ENCODE measurements at regions not wholly inside any gene's neighbourhood (a gene's known extent, or its start where the extent isn't known, plus 50 kb on each side); places are given as distances from the start of the nearest gene placed in this dataset.
"Not testable (repeated sequence)": the region's sequence is repeated elsewhere in the genome, so short reads cannot be mapped to it uniquely, and the experiment has no call there.

GRCh38 chrX:1041091-1041490 lies 171.4 kb downstream of the CRLF2 start:
- 0 out of 2 replicates have a peak, but pooled peaks cover 1% of the 10 kb centered on the region for H3K9me3 ChIP-seq

GRCh38 chrX:1035931-1036330 lies 176.5 kb downstream of the CRLF2 start:
- not testable (repeated sequence) for DNase-seq, H3K27me3 ChIP-seq, H3K9me3 ChIP-seq, H3K4me3 ChIP-seq, H3K36me3 ChIP-seq

More at GRCh38 chrX:1041091-1041490, 171.4 kb downstream of the CRLF2 start:
- H3K36me3 ChIP-seq: no peaks in the 10 kb centered on the region
- H3K27me3 ChIP-seq: no peaks in the 10 kb centered on the region
- H3K4me3 ChIP-seq: no peak overlapping the region
- DNase-seq: no peak

- Histone ChIP-seq H3K36me3 (no peaks in the 10 kb centered on the region), H3K9me3 (no peaks in the 10 kb centered on the region), H3K27me3 (no peaks in the 10 kb centered on the region), H3K4me3 (no peak overlapping the region)
- DNase-seq: no peak
Measured at GRCh38 chrX:1035206-1035605, 177.2 kb downstream of the CRLF2 start.

- H3K4me3 ChIP-seq: no peak overlapping the region
- H3K9me3 ChIP-seq: no peaks in the 10 kb centered on the region
- no peaks in the 10 kb centered on the region for H3K36me3 ChIP-seq
- no peaks in the 10 kb centered on the region for H3K27me3 ChIP-seq
- DNase-seq: no peak
Measured at GRCh38 chrX:1034717-1035116, 177.7 kb downstream of the CRLF2 start.

GRCh38 chrX:1031521-1032430 lies 180.7 kb downstream of the CRLF2 start:
- Histone ChIP-seq H3K4me3 (no peak overlapping the region), H3K9me3 (no peaks in the 10 kb centered on the region), H3K27me3 (no peaks in the 10 kb centered on the region), H3K36me3 (no peaks in the 10 kb centered on the region)
- DNase-seq: no peak

- Histone ChIP-seq H3K36me3 (no peaks in the 10 kb centered on the region), H3K4me3 (no peak overlapping the region), H3K27me3 (no peaks in the 10 kb centered on the region), H3K9me3 (no peaks in the 10 kb centered on the region)
- no peak for DNase-seq
Measured at GRCh38 chrX:1029494-1029893, 183.0 kb downstream of the CRLF2 start.

- DNase-seq: no peak
- no peaks in the 10 kb centered on the region for H3K9me3 ChIP-seq
- H3K36me3 ChIP-seq: no peaks in the 10 kb centered on the region
- H3K4me3 ChIP-seq: no peak overlapping the region
- no peaks in the 10 kb centered on the region for H3K27me3 ChIP-seq
Measured at GRCh38 chrX:1027680-1028079, 184.8 kb downstream of the CRLF2 start.

- Histone ChIP-seq H3K4me3 (no peak overlapping the region), H3K9me3 (no peaks in the 10 kb centered on the region), H3K27me3 (no peaks in the 10 kb centered on the region), H3K36me3 (no peaks in the 10 kb centered on the region)
- no peak for DNase-seq
Measured at GRCh38 chrX:1027133-1027532, 185.3 kb downstream of the CRLF2 start.

- no peaks in the 10 kb centered on the region for H3K9me3 ChIP-seq
- H3K27me3 ChIP-seq: no peaks in the 10 kb centered on the region
- no peak overlapping the region for H3K4me3 ChIP-seq
- H3K36me3 ChIP-seq: no peaks in the 10 kb centered on the region
- no peak for DNase-seq
Measured at GRCh38 chrX:1026263-1027015, 186.0 kb downstream of the CRLF2 start.

GRCh38 chrX:1025413-1025812 lies 187.0 kb downstream of the CRLF2 start:
- Histone ChIP-seq H3K27me3 (no peaks in the 10 kb centered on the region), H3K9me3 (no peaks in the 10 kb centered on the region), H3K36me3 (no peaks in the 10 kb centered on the region), H3K4me3 (no peak overlapping the region)
- DNase-seq: no peak

GRCh38 chrX:1023676-1024075 lies 188.8 kb downstream of the CRLF2 start:
- no peak for DNase-seq
- no peaks in the 10 kb centered on the region for H3K36me3 ChIP-seq
- no peaks in the 10 kb centered on the region for H3K27me3 ChIP-seq
- no peak overlapping the region for H3K4me3 ChIP-seq
- H3K9me3 ChIP-seq: no peaks in the 10 kb centered on the region

GRCh38 chrX:1021314-1021993 lies 191.0 kb downstream of the CRLF2 start:
- H3K4me3 ChIP-seq, H3K27me3 ChIP-seq, H3K36me3 ChIP-seq, DNase-seq, H3K9me3 ChIP-seq: not testable (repeated sequence)

- no peaks in the 10 kb centered on the region for H3K27me3 ChIP-seq
- DNase-seq: no peak
- no peak overlapping the region for H3K4me3 ChIP-seq
- H3K9me3 ChIP-seq: no peaks in the 10 kb centered on the region
- no peaks in the 10 kb centered on the region for H3K36me3 ChIP-seq
Measured at GRCh38 chrX:1020634-1021166, 191.7 kb downstream of the CRLF2 start.

- not testable (repeated sequence) for H3K36me3 ChIP-seq, H3K4me3 ChIP-seq, H3K9me3 ChIP-seq, H3K27me3 ChIP-seq, DNase-seq
Measured at GRCh38 chrX:1016926-1017325, 195.5 kb downstream of the CRLF2 start.

GRCh38 chrX:1016281-1016680 lies 196.2 kb downstream of the CRLF2 start:
- not testable (repeated sequence) for H3K4me3 ChIP-seq, H3K27me3 ChIP-seq, DNase-seq, H3K36me3 ChIP-seq, H3K9me3 ChIP-seq

- Histone ChIP-seq H3K36me3 (no peaks in the 10 kb centered on the region), H3K4me3 (no peak overlapping the region), H3K27me3 (no peaks in the 10 kb centered on the region), H3K9me3 (no peaks in the 10 kb centered on the region)
- no peak for DNase-seq
Measured at GRCh38 chrX:1012678-1013300, 199.7 kb downstream of the CRLF2 start.

Data from MG63 (cell line).